PC-9 (cell line): ENCODE measurements at regions not wholly inside any gene's neighbourhood (a gene's known extent, or its start where the extent isn't known, plus 50 kb on each side); places are given as distances from the start of the nearest gene placed in this dataset.
A peak's percentile ranks its signal among the peaks of the same experiment; 100 is the strongest.

Source experiments
- BruUV-seq: library from RNA; stranded (reverse); fragments of 400-500 nt; replicated peaks from 2 replicates; lab custom pipeline; 2021; lab: Mats Ljungman, UMichigan
- CTCF ChIA-PET: fragments of 300-600 bp; sonication (Branson Sonifier 250); formaldehyde crosslinking; loops from one replicate; lab custom pipeline; 2022; ENCODE audit warnings: antibody characterized with exemption; lab: Charles Lee
- POLR2A ChIA-PET: fragments of 300-600 bp; sonication (Branson Sonifier 250); formaldehyde crosslinking; loops from one replicate; lab custom pipeline; 2022; ENCODE audit warnings: antibody characterized with exemption; ENCODE audit not compliant: unreplicated experiment; lab: Charles Lee
- DNase-seq, 2 experiments: peaks; one replicate each; pipeline versions ENCODE4 v3.0.0 to v3.0.0-alpha.2; 2015 to 2022; ENCODE audit warnings: mixed read lengths in 1 of 2
- H2AFZ ChIP-seq: fragments of 200-600 bp; sonication (generic); 2 replicates; pipeline ENCODE4 v1.8.1; 2017; ENCODE audit warnings: antibody characterized with exemption
- H3F3A ChIP-seq: fragments of 200-600 bp; sonication (generic); 2 replicates; pipeline ENCODE4 v1.8.1; 2017; ENCODE audit warnings: antibody characterized with exemption, mild to moderate bottlenecking, low read depth; ENCODE audit not compliant: insufficient read depth
- H3K27ac ChIP-seq: fragments of 200-600 bp; sonication (generic); 2 replicates; pipeline ENCODE4 v1.6.1; 2016; ENCODE audit warnings: mixed run types
- H3K27me3 ChIP-seq: fragments of 200-600 bp; sonication (generic); 2 replicates; pipeline ENCODE4 v1.6.1; 2016; ENCODE audit warnings: low read depth, mixed run types; ENCODE audit not compliant: insufficient read depth
- H3K36me3 ChIP-seq: fragments of 200-600 bp; sonication (generic); 2 replicates; pipeline ENCODE4 v1.6.1; 2016; ENCODE audit warnings: low read depth, mixed run types
- H3K4me1 ChIP-seq: fragments of 200-600 bp; sonication (generic); replicated peaks from 2 replicates; pipeline ENCODE4 v1.6.1; 2016; ENCODE audit warnings: mixed run types; ENCODE audit not compliant: insufficient read depth
- H3K4me2 ChIP-seq: fragments of 200-600 bp; sonication (generic); 2 replicates; pipeline ENCODE4 v1.6.1; 2017; ENCODE audit warnings: mixed run types
- H3K4me3 ChIP-seq: fragments of 200-600 bp; sonication (generic); 2 replicates; pipeline ENCODE4 v1.6.1; 2016; ENCODE audit warnings: mixed run types
- H3K79me2 ChIP-seq: fragments of 200-600 bp; sonication (generic); 2 replicates; pipeline ENCODE4 v1.6.1; 2017; ENCODE audit warnings: low read depth, mixed run types
- H3K9me2 ChIP-seq: fragments of 200-600 bp; sonication (generic); 2 replicates; pipeline ENCODE4 v1.8.1; 2017; ENCODE audit warnings: mild to moderate bottlenecking; ENCODE audit not compliant: insufficient read depth
- H3K9me3 ChIP-seq: fragments of 200-600 bp; sonication (generic); 2 replicates; pipeline ENCODE4 v1.8.1; 2016; ENCODE audit warnings: low read depth; ENCODE audit not compliant: insufficient read depth
- H4K20me1 ChIP-seq: fragments of 200-600 bp; sonication (generic); 2 replicates; pipeline ENCODE4 v1.8.1; 2017; ENCODE audit not compliant: insufficient read depth
- EZH2 ChIP-seq: fragments of 200-600 bp; sonication (generic); IDR thresholded peaks from 2 replicates; pipeline ENCODE4 v1.8.0; 2017; ENCODE audit warnings: antibody characterized with exemption, low read depth
- intact Hi-C: fragments of 100-400 bp; cut with micrococcal nuclease; formaldehyde crosslinking; loops from one replicate; pipeline ENCODE4 v1.10.0; 2022; ENCODE audit not compliant: unreplicated experiment
- TF ChIP-seq, protein P1 (sequence below): fragments of 200-600 bp; sonication (generic); conservative IDR thresholded peaks from 2 replicates; pipeline ENCODE4 v1.6.1; 2017; ENCODE audit warnings: mixed run types, antibody characterized with exemption, mild to moderate bottlenecking, moderate library complexity

- no peaks in the 10 kb centered on the region for H3K27me3 ChIP-seq
- H2AFZ ChIP-seq, result no peak overlapping the region
- ChIA-PET POLR2A (no interaction called here), CTCF (no interaction called here)
- no peaks in the 10 kb centered on the region for H3K4me1 ChIP-seq
- H3K4me2 ChIP-seq, result no peak overlapping the region
- no peaks in the 10 kb centered on the region for H3K79me2 ChIP-seq
- no peaks in the 10 kb centered on the region for H3K9me2 ChIP-seq
- no TSS peak for BruUV-seq
- no peak overlapping the region for H3K27ac ChIP-seq
- no peak for DNase-seq
- no peaks in the 10 kb centered on the region for H4K20me1 ChIP-seq
- intact Hi-C loops, result no loop called here
- no peaks in the 10 kb centered on the region for H3F3A ChIP-seq
- TF ChIP-seq EZH2, result no peak
- TF ChIP-seq, protein P1, sequence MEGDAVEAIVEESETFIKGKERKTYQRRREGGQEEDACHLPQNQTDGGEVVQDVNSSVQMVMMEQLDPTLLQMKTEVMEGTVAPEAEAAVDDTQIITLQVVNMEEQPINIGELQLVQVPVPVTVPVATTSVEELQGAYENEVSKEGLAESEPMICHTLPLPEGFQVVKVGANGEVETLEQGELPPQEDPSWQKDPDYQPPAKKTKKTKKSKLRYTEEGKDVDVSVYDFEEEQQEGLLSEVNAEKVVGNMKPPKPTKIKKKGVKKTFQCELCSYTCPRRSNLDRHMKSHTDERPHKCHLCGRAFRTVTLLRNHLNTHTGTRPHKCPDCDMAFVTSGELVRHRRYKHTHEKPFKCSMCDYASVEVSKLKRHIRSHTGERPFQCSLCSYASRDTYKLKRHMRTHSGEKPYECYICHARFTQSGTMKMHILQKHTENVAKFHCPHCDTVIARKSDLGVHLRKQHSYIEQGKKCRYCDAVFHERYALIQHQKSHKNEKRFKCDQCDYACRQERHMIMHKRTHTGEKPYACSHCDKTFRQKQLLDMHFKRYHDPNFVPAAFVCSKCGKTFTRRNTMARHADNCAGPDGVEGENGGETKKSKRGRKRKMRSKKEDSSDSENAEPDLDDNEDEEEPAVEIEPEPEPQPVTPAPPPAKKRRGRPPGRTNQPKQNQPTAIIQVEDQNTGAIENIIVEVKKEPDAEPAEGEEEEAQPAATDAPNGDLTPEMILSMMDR, result no peak
- H3K9me3 ChIP-seq, result no peaks in the 10 kb centered on the region
- no peaks in the 10 kb centered on the region for H3K36me3 ChIP-seq
- no peak overlapping the region for H3K4me3 ChIP-seq
Measured at GRCh38 chr6:72464246-72464645, 157.6 kb upstream of the KCNQ5 start.

DNA sequence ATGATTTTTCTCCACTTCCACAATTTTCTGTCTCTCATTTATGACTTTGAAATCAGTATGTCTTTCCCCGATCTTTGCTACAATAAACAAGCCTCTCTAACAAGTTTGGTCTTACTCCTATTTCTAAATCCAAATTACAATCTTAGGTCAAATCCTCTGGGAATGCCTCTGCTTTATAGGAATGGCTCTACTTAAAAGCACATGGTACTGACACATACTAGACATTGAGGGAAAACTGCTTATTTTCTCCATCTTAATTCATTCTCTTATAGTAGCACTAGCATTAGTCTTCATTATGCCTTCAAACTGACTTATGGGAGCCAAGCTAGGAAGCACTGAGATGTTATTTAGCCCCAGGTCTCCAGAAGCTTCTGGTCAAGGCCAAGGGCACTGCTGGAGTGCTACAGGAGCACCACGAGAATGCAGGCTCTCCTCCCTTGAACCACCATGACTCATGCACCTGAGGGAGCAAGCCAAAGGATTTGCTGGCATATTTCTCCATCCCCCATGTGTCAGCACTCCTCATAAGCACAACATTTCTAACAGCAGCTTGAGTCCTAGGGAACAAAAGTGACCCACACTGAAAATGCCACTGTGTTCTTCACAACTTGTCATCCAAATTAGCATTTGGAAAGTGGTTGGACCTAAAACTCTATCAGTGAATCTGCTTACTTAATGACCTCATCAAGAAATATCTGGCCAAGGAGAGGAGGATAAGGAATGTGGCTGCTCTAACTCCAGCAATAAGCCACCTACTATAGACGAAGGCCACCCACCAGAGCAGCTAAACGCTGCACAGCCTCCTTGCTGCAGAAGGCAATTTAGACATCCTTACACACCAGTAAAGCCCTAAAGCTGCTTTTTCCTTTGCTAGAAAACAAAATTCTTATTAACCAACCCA, 156.8 kb upstream of the KCNQ5 start:
- no TSS peak for BruUV-seq
- Histone ChIP-seq H3K27me3 (no peaks in the 10 kb centered on the region), H3K9me3 (no peaks in the 10 kb centered on the region), H3K4me1 (no peaks in the 10 kb centered on the region), H3K4me2 (no peak overlapping the region), H3K4me3 (no peak overlapping the region), H3K79me2 (no peaks in the 10 kb centered on the region), H4K20me1 (no peaks in the 10 kb centered on the region), H3F3A (no peaks in the 10 kb centered on the region), H3K36me3 (no peaks in the 10 kb centered on the region), H3K9me2 (no peaks in the 10 kb centered on the region), H2AFZ (no peak overlapping the region), H3K27ac (no peak overlapping the region)
- peak in 1 of 2 experiments; percentile 16 for DNase-seq
- ChIA-PET CTCF (interaction anchor here (0.6 kb wide), 1 partner anchor 258 kb away, joined by 3 read pairs; no protein-coding TSS in a partner anchor), POLR2A (no interaction called here)
- intact Hi-C loops, result no loop called here
- TF ChIP-seq, protein P1, result no peak
- no peak for TF ChIP-seq EZH2

DNA sequence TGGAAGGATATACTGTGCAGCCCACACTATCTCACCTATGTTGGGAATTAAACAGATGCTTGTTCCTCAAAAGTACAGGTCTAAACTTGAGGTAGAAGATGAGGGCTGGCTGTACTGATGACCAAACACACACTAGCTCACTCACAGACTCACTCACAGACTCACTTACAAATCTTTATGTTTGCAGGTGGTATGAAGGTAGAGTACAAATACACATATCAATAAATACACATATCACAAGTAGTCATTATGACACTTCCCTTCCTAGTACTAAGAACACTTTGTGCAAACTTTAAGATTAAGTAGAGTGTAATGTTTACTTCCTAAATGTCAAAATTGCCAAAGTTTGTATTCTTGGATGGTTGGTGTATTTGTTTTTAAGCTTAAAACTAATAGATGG, 155.4 kb upstream of the KCNQ5 start:
- Histone ChIP-seq H3K79me2 (no peaks in the 10 kb centered on the region), H3K4me2 (no peak overlapping the region), H3K4me1 (no peaks in the 10 kb centered on the region), H3K4me3 (no peak overlapping the region), H4K20me1 (no peaks in the 10 kb centered on the region), H3F3A (no peaks in the 10 kb centered on the region), H2AFZ (no peak overlapping the region), H3K9me3 (no peaks in the 10 kb centered on the region), H3K9me2 (no peaks in the 10 kb centered on the region), H3K27me3 (no peaks in the 10 kb centered on the region), H3K27ac (no peak overlapping the region), H3K36me3 (no peaks in the 10 kb centered on the region)
- ChIA-PET POLR2A (interaction anchor here (0.6 kb wide), 1 partner anchor 102 kb away, joined by 6 read pairs; no protein-coding TSS in a partner anchor), CTCF (no interaction called here)
- TF ChIP-seq, protein P1, result no peak
- intact Hi-C loops, result no loop called here
- no TSS peak for BruUV-seq
- DNase-seq, result no peak
